ENCODE measurements at regions not wholly inside any gene's neighbourhood (a gene's known extent, or its start where the extent isn't known, plus 50 kb on each side); places are given as distances from the start of the nearest gene placed in this dataset.

DNA sequence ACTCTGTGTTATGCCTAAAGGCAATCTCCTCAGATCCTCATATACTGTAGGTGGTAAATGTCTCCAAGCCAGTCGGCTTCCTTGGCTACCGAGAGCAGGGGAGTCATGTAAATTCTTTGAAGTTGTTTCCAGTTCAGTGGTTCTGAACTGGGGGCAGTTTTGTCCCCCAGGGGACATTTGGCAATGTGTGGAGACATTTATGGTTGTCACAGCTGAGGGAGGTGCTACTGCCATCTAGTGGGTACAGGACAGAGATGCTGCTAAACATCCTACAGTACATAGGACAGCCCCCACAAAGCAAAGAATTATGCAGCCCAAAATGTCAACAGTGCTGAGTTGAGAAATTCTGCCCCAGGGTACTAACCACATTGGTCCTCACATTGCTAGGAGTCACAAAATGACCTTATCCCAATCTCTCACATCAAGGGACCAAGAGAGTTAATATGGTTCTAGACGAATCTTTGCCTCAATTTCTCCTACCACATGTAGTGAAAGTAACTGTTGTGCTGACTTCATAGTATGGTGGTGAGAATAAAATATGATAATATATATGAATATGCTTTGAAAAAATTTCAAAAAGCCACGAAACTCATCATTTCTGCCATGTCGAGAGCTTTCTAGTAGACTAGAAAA, 104.4 kb upstream of the ARHGAP24 start:
- in situ Hi-C loops (cut with MboI; ENCODE audit: low sequenced_read_pairs in 4 of 4) (loop anchor here in 1 of 4 donors (10.0 kb wide), 1 partner anchor 226 kb away; no protein-coding TSS in a partner anchor), intact Hi-C loops (cut with DNase I; ENCODE audit: low total_unique reads) (loop anchor here (5.0 kb wide), 1 partner anchor 223 kb away; no protein-coding TSS in a partner anchor)
- Histone ChIP-seq H3K27ac (no peak overlapping the region), H3K4me1 (no peaks in the 10 kb centered on the region), H3K9me3 (no peaks in the 10 kb centered on the region), H3K36me3 (no peaks in the 10 kb centered on the region), H3K27me3 (no peaks in the 10 kb centered on the region), H3K4me3 (no peak overlapping the region)
- no peak for TF ChIP-seq POLR2A (IDR thresholded peaks at IDR 0.05)
- TF ChIP-seq, protein P1, sequence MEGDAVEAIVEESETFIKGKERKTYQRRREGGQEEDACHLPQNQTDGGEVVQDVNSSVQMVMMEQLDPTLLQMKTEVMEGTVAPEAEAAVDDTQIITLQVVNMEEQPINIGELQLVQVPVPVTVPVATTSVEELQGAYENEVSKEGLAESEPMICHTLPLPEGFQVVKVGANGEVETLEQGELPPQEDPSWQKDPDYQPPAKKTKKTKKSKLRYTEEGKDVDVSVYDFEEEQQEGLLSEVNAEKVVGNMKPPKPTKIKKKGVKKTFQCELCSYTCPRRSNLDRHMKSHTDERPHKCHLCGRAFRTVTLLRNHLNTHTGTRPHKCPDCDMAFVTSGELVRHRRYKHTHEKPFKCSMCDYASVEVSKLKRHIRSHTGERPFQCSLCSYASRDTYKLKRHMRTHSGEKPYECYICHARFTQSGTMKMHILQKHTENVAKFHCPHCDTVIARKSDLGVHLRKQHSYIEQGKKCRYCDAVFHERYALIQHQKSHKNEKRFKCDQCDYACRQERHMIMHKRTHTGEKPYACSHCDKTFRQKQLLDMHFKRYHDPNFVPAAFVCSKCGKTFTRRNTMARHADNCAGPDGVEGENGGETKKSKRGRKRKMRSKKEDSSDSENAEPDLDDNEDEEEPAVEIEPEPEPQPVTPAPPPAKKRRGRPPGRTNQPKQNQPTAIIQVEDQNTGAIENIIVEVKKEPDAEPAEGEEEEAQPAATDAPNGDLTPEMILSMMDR (IDR thresholded peaks at IDR 0.05 in 4 of 5, conservative IDR thresholded peaks at IDR 0.05 in 1 of 5), result peak in 3 of 5 experiments; percentile 34 to 54 (median 46)
- ATAC-seq (peak in 1 of 2 donors; percentile 30), DNase-seq (peak; percentile 3 to 12)

DNA sequence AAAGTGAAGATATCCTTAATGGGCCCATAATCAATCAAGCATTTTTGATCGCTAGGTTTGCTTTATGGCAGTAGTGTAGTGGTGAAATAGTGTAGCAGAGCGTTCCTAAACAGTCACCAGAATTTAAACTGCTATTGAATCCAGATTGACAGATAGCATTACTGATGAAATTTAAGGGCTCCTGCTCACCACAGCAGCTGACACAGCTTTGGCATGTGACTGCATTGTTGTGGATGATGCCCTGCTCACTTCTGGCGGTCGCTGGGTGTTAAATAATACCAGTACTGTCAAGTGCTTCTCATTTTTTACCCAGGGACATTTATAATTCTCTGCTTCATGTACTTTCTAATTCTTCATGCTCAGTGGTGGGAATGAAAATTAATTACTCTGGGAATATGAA, 102.0 kb upstream of the ARHGAP24 start:
- Histone ChIP-seq H3K36me3 (no peaks in the 10 kb centered on the region), H3K27me3 (no peaks in the 10 kb centered on the region), H3K4me3 (no peak overlapping the region), H3K9me3 (no peaks in the 10 kb centered on the region), H3K27ac (no peak overlapping the region), H3K4me1 (no peaks in the 10 kb centered on the region)
- intact Hi-C loops (cut with DNase I; ENCODE audit: low total_unique reads), result loop anchor here (5.0 kb wide), 1 partner anchor 226 kb away; no protein-coding TSS in a partner anchor
- TF ChIP-seq, protein P1 (IDR thresholded peaks at IDR 0.05 in 4 of 5, conservative IDR thresholded peaks at IDR 0.05 in 1 of 5), result no peak
- no peak for TF ChIP-seq POLR2A (IDR thresholded peaks at IDR 0.05)
- DNase-seq (no peak), ATAC-seq (no peak)
- in situ Hi-C loops (cut with MboI; ENCODE audit: low sequenced_read_pairs in 4 of 4), result loop anchor here in 1 of 4 donors (10.0 kb wide), 1 partner anchor 228 kb away; no protein-coding TSS in a partner anchor

DNA sequence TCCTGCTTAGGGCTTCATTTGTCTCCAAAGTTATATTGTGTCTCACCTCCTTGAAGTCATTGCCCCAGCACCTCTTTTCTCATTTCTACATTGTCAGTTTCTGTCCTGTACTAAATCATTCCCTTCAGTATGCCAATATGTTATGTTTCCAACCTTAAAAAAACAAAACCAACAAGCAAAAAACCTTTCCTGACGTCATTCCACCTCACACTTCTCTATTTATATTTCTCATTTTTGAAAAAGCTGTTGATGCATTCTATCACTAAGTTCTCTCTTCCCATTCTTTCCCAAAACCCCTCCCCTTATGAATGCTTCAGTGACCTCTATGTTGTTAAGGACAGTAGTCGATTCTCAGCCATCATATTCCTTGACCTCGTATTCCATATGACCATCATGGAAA, 98.7 kb upstream of the ARHGAP24 start:
- in situ Hi-C loops (cut with MboI; ENCODE audit: low sequenced_read_pairs in 4 of 4) (loop anchor here in 1 of 4 donors (10.0 kb wide), 1 partner anchor 231 kb away; no protein-coding TSS in a partner anchor), intact Hi-C loops (cut with DNase I; ENCODE audit: low total_unique reads) (no loop called here)
- H3K36me3 ChIP-seq, result no peaks in the 10 kb centered on the region
- no peaks in the 10 kb centered on the region for H3K9me3 ChIP-seq
- TF ChIP-seq, protein P1 (IDR thresholded peaks at IDR 0.05 in 4 of 5, conservative IDR thresholded peaks at IDR 0.05 in 1 of 5), result no peak
- no peak for TF ChIP-seq POLR2A (IDR thresholded peaks at IDR 0.05)
- ATAC-seq (no peak), DNase-seq (no peak)
- no peaks in the 10 kb centered on the region for H3K4me1 ChIP-seq
- no peaks in the 10 kb centered on the region for H3K27me3 ChIP-seq
- H3K27ac ChIP-seq, result no peak overlapping the region
- no peak overlapping the region for H3K4me3 ChIP-seq

DNA sequence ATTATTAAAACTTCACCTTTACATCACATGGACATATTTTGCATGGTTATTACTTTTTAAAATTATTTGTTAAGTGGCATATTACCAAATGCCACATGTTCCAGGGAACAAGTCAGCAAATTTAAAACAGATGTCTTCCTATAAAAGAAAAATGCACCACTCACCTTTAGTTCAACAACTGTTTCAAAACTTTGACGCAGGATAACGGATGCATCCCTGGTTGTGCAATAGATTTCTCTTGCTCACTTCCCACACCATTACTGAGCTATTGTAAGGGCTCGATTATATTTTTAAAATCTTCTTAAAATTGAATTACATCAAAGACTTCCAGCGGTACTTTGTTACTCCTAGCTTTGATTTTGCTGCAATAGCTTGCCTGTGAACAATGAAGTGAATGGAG, 93.0 kb upstream of the ARHGAP24 start:
- no peak for ATAC-seq
- intact Hi-C loops (cut with DNase I; ENCODE audit: low total_unique reads) (no loop called here), in situ Hi-C loops (cut with MboI; ENCODE audit: low sequenced_read_pairs in 4 of 4) (no loop called here)
- Histone ChIP-seq H3K27me3 (no peaks in the 10 kb centered on the region), H3K9me3 (no peaks in the 10 kb centered on the region), H3K27ac (no peak overlapping the region), H3K36me3 (no peaks in the 10 kb centered on the region), H3K4me3 (no peak overlapping the region), H3K4me1 (no peaks in the 10 kb centered on the region)
- DNase-seq, result no peak
- TF ChIP-seq POLR2A (IDR thresholded peaks at IDR 0.05), result no peak
- TF ChIP-seq, protein P1 (IDR thresholded peaks at IDR 0.05 in 4 of 5, conservative IDR thresholded peaks at IDR 0.05 in 1 of 5), result no peak
